Adrenal gland (tissue), 9 donors: ENCODE measurements at regions not wholly inside any gene's neighbourhood (a gene's known extent, or its start where the extent isn't known, plus 50 kb on each side); places are given as distances from the start of the nearest gene placed in this dataset.

Experiments
- DNase-seq, 7 donors: peaks; one replicate each; pipeline ENCODE4 v3.0.0-alpha.2; 2019 to 2020
- H3K27ac ChIP-seq, 5 donors: fragments of 200-600 bp; sonication (generic) in 4 of 5; 1 replicate in 3 of 5; 2 replicates in 2 of 5; pipeline versions ENCODE4 v1.5.1 to v1.8.0; 2016 to 2020; ENCODE audit warnings: mild to moderate bottlenecking in 1 of 5
- H3K27me3 ChIP-seq: fragments of 200-600 bp; 2 replicates; pipeline ENCODE4 v1.8.0; 2021
- H3K36me3 ChIP-seq, 2 donors: fragments of 200-600 bp; replicated peaks in 1 of 2; 1 replicate in 1 of 2; 2 replicates in 1 of 2; pipeline versions ENCODE4 v1.5.1 to v1.8.0; 2018 to 2022
- H3K4me1 ChIP-seq, 2 donors: fragments of 200-600 bp; replicated peaks in 1 of 2; 1 replicate in 1 of 2; 2 replicates in 1 of 2; pipeline versions ENCODE4 v1.5.1 to v1.8.0; 2018 to 2021
- H3K4me3 ChIP-seq, 4 donors: fragments of 200-600 bp; sonication (generic) in 3 of 4; one replicate each; pipeline ENCODE4 v1.5.1; 2016 to 2018
- H3K9me3 ChIP-seq, 3 donors: fragments of 200-600 bp; sonication (generic) in 1 of 3; replicated peaks in 1 of 3; 1 replicate in 2 of 3; 2 replicates in 1 of 3; pipeline versions ENCODE4 v1.5.1 to v1.8.0; 2016 to 2021
- POLR2A ChIP-seq, 2 donors: fragments of 450-650 bp; IDR thresholded peaks; one replicate each; pipeline ENCODE4 v1.6.1; 2017; ENCODE audit warnings: antibody characterized with exemption in 2 of 2, mild to moderate bottlenecking in 2 of 2, moderate library complexity in 1 of 2
- WGBS, 4 donors: extraction: QIAGEN DNeasy Blood & Tissue Kit in 2 of 4; methylation state at CpG; one replicate each; pipeline versions ENCODE4 v1.1.5 to v1.1.7; 2013 to 2017; 5-methylcytosine and 5-hydroxymethylcytosine counted together
- intact Hi-C, 2 donors: fragments of 100-400 bp; cut with DNase I; formaldehyde crosslinking; loops; one replicate each; pipeline versions ENCODE4 v1.14.1 to v1.15.0; 2022 to 2023
- TF ChIP-seq, protein P1 (sequence below), 6 experiments: fragments of 450-650 bp in 4 of 6; fragments of 200-600 bp in 2 of 6; sonication (generic) in 1 of 6; IDR thresholded peaks; 1 replicate in 5 of 6; 2 replicates in 1 of 6; pipeline versions ENCODE4 v1.5.1 to v1.8.0; 2016 to 2021; ENCODE audit warnings: antibody characterized with exemption in 6 of 6, mild to moderate bottlenecking in 2 of 6, moderate library complexity in 1 of 6
- donor health status: healthy with polysubstance abuse.
- donor health status: Bipolar disorder and iron deficiency.
- donor health status: DM: yes; HTN: yes; CAD: no.
- donor health status: DM: no; HTN: no; CAD: no.
- donor health status: DM: no; HTN: no; CAD: no.

DNA sequence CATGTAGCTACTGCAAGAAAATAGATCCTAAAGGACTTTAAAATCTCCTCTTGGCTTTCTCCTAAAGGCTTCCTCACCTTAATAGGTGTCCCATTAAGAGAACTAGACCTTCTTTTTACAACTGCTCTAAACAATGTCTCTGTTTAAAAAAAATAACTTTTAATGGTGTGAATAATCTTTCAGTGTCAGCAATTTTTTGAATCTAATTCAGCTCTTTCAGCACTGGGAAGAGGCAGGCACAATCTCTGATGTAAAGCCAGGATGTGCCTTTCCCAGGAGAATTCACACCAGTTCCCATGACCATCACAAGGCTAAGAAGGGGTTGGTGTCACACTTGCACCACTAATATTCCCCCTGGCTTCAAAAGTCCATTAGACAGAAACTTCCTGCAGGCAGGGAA is 254.6 kb downstream of the XPNPEP1 start:
- Histone ChIP-seq H3K27me3 (no peaks in the 10 kb centered on the region), H3K4me1 (no peaks in the 10 kb centered on the region), H3K36me3 (no peaks in the 10 kb centered on the region), H3K27ac (no peak overlapping the region), H3K9me3 (no peaks in the 10 kb centered on the region), H3K4me3 (no peak overlapping the region)
- no peak for DNase-seq
- intact Hi-C loops, result no loop called here
- no peak for TF ChIP-seq POLR2A (IDR thresholded peaks at IDR 0.05)
- TF ChIP-seq, protein P1, sequence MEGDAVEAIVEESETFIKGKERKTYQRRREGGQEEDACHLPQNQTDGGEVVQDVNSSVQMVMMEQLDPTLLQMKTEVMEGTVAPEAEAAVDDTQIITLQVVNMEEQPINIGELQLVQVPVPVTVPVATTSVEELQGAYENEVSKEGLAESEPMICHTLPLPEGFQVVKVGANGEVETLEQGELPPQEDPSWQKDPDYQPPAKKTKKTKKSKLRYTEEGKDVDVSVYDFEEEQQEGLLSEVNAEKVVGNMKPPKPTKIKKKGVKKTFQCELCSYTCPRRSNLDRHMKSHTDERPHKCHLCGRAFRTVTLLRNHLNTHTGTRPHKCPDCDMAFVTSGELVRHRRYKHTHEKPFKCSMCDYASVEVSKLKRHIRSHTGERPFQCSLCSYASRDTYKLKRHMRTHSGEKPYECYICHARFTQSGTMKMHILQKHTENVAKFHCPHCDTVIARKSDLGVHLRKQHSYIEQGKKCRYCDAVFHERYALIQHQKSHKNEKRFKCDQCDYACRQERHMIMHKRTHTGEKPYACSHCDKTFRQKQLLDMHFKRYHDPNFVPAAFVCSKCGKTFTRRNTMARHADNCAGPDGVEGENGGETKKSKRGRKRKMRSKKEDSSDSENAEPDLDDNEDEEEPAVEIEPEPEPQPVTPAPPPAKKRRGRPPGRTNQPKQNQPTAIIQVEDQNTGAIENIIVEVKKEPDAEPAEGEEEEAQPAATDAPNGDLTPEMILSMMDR (IDR thresholded peaks at IDR 0.05), result no peak

DNA sequence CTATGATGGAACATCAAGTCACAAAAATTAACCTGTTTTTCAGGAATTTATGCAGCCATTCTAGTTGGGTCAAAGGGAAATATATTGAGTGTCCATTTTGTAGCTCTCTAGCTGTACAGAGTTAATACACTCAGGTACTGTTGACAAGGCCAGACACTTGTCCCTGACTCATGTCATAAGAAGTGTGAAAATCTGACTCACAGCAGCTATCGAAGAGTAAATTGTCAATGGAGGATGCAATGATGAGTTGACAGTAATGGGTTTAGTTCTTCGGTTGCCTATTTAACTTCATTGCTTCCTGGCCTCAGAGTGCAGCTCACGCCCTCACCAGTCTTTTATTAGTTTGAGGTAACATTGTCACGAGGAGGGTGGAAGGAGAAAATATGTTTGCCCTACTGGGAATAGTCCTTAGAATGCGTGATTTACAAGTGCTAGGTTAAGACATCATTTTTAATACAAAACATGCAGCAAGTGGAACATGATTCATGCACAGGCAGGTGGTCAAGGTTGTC is 255.1 kb downstream of the XPNPEP1 start:
- Histone ChIP-seq H3K27ac (no peak overlapping the region), H3K4me1 (no peaks in the 10 kb centered on the region), H3K36me3 (no peaks in the 10 kb centered on the region), H3K4me3 (no peak overlapping the region), H3K27me3 (no peaks in the 10 kb centered on the region), H3K9me3 (no peaks in the 10 kb centered on the region)
- 43 to 57% (median 54%) methylated on average over 5 of the region's 5 CpGs for WGBS, 4 donors
- intact Hi-C loops, result no loop called here
- no peak for DNase-seq
- TF ChIP-seq, protein P1 (IDR thresholded peaks at IDR 0.05), result no peak
- TF ChIP-seq POLR2A (IDR thresholded peaks at IDR 0.05), result no peak

DNA sequence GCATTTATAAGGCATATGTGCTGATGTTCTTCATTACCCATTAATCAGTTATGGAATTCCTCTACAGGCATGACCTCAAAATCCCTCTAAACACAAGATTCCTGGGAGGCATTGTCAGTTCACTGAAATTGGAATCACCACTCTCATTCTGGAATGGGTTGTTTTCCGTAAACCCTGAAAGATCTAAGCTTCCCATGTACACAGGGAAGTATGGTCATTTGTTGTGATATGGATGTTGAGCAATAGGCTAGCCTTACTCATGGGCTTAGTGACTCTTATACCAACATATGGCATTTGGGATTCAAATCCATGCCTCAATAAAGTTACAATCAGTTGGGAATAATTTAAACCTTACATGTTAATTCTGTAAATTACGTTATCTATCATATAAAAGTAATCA is 258.0 kb downstream of the XPNPEP1 start:
- TF ChIP-seq, protein P1 (IDR thresholded peaks at IDR 0.05), result no peak
- no peak for TF ChIP-seq POLR2A (IDR thresholded peaks at IDR 0.05)
- Histone ChIP-seq H3K27ac (no peak overlapping the region), H3K9me3 (no peaks in the 10 kb centered on the region), H3K27me3 (no peaks in the 10 kb centered on the region), H3K4me1 (no peaks in the 10 kb centered on the region), H3K4me3 (no peak overlapping the region), H3K36me3 (no peaks in the 10 kb centered on the region)
- 73 to 86% (median 74%) methylated on average over 2 of the region's 2 CpGs for WGBS, 4 donors
- intact Hi-C loops, result no loop called here
- no peak for DNase-seq

DNA sequence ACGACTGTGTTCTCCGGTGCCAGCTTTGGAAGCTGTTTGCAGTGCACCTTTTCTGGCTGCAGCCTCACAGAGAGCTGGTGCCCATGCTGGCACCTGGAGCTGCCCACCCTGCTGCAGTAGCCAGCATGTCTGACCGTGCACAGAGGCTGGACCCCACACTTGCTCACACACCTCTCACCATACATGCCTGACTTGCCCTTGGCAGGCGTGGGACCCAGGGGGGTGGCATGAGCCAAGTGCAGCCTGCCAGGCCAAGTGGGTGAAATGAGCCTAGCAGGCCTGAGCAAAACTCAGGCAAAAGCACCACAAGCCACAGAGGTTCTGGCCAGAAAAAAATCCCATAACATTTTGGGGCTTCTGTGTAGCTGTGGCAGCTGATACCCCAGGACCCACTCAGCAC is 258.8 kb downstream of the XPNPEP1 start:
- intact Hi-C loops, result no loop called here

More for the DNA sequence above, 258.8 kb downstream of the XPNPEP1 start:
- H3K9me3 ChIP-seq, result no peaks in the 10 kb centered on the region
- WGBS, 4 donors, result 80 to 87% (median 82%) methylated on average over 3 to 4 of the region's 4 CpGs
- H3K4me3 ChIP-seq, result no peak overlapping the region
- no peak for DNase-seq
- H3K4me1 ChIP-seq, result no peaks in the 10 kb centered on the region
- no peaks in the 10 kb centered on the region for H3K27me3 ChIP-seq
- no peaks in the 10 kb centered on the region for H3K36me3 ChIP-seq
- H3K27ac ChIP-seq, result no peak overlapping the region
- TF ChIP-seq POLR2A (IDR thresholded peaks at IDR 0.05), result no peak
- TF ChIP-seq, protein P1 (IDR thresholded peaks at IDR 0.05), result no peak
